GM12878 (cell line): ENCODE measurements at regions not wholly inside any gene's neighbourhood (a gene's known extent, or its start where the extent isn't known, plus 50 kb on each side); places are given as distances from the start of the nearest gene placed in this dataset.

Source experiments
- ATF7 ChIP-seq: fragments of 450-650 bp; IDR thresholded peaks from 2 replicates; pipeline ENCODE4 v1.6.1; 2016; ENCODE audit warnings: low read depth, mild to moderate bottlenecking
- CUX1 ChIP-seq: IDR thresholded peaks from 2 replicates; pipeline ENCODE4 v1.6.1; 2012; ENCODE audit warnings: improper control_type of control experiment, low read depth, low read length; ENCODE audit not compliant: insufficient replicate concordance
- ELK1 ChIP-seq: IDR thresholded peaks from 2 replicates; pipeline ENCODE4 v1.6.1; 2012; ENCODE audit warnings: low read depth, low read length, improper control_type of control experiment
- HCFC1 ChIP-seq: fragments of 150-350 bp; IDR thresholded peaks from 2 replicates; pipeline ENCODE4 v1.6.1; 2014; ENCODE audit warnings: low read length
- IKZF2 ChIP-seq, 2 experiments: fragments of 450-650 bp; IDR thresholded peaks; 2 replicates each; pipeline ENCODE4 v1.6.1; 2017; ENCODE audit warnings: mild to moderate bottlenecking in 2 of 2, moderate library complexity in 2 of 2
- MEF2A ChIP-seq: IDR thresholded peaks from 2 replicates; pipeline ENCODE4 v1.6.1; 2011; ENCODE audit warnings: low read depth, mild to moderate bottlenecking, low read length, moderate library complexity; ENCODE audit not compliant: insufficient read depth
- MTA3 ChIP-seq: IDR thresholded peaks from 2 replicates; pipeline ENCODE4 v1.6.1; 2012; ENCODE audit warnings: low read length, inconsistent platforms, borderline replicate concordance
- NFIC ChIP-seq: IDR thresholded peaks from 2 replicates; pipeline ENCODE4 v1.6.1; 2012; ENCODE audit warnings: low read depth, mild to moderate bottlenecking, inconsistent platforms, low read length, moderate library complexity
- NR2F1 ChIP-seq: fragments of 450-650 bp; conservative IDR thresholded peaks from 2 replicates; pipeline ENCODE4 v1.6.1; 2017; ENCODE audit warnings: mild to moderate bottlenecking
- NRF1 ChIP-seq: conservative IDR thresholded peaks from 2 replicates; pipeline ENCODE4 v1.6.1; 2011; ENCODE audit warnings: mild to moderate bottlenecking, low read depth, low read length, improper control_type of control experiment
- PAX5 ChIP-seq: IDR thresholded peaks from 2 replicates; pipeline ENCODE4 v1.6.1; 2011; ENCODE audit warnings: low read depth, low read length, borderline replicate concordance
- RB1 ChIP-seq: fragments of 450-650 bp; formaldehyde crosslinking; IDR thresholded peaks from 2 replicates; pipeline ENCODE4 v1.6.1; 2017; ENCODE audit warnings: mild to moderate bottlenecking, borderline replicate concordance
- RBBP5 ChIP-seq: fragments of 200-600 bp; sonication (generic); conservative IDR thresholded peaks from 2 replicates; pipeline ENCODE4 v1.6.1; 2016
- SMAD5 ChIP-seq: IDR thresholded peaks from 2 replicates; pipeline ENCODE4 v1.6.1; 2016; ENCODE audit warnings: antibody characterized with exemption, low read depth
- SP1 ChIP-seq: IDR thresholded peaks from one replicate; pipeline ENCODE4 v1.6.1; 2011; ENCODE audit warnings: low read depth, low read length
- SPI1 ChIP-seq: IDR thresholded peaks from 2 replicates; pipeline ENCODE4 v1.6.1; 2011; ENCODE audit warnings: low read depth, mild to moderate bottlenecking, low read length, moderate library complexity, borderline replicate concordance; ENCODE audit not compliant: insufficient read depth
- WRNIP1 ChIP-seq: IDR thresholded peaks from 2 replicates; pipeline ENCODE4 v1.6.1; 2011; ENCODE audit warnings: low read depth, low read length, improper control_type of control experiment, borderline replicate concordance
- YY1 ChIP-seq: IDR thresholded peaks from 2 replicates; pipeline ENCODE4 v1.6.1; 2011; ENCODE audit warnings: low read depth, mild to moderate bottlenecking, low read length
- ZBTB11 ChIP-seq: fragments of 450-650 bp; formaldehyde crosslinking; IDR thresholded peaks from 2 replicates; pipeline ENCODE4 v1.5.0; 2022; ENCODE audit warnings: mild to moderate bottlenecking, missing genetic modification characterization
- TF ChIP-seq, protein P1 (sequence below): fragments of 450-650 bp; IDR thresholded peaks from 2 replicates; pipeline ENCODE4 v1.6.1; 2016; ENCODE audit warnings: mild to moderate bottlenecking
- TF ChIP-seq, protein P2 (sequence below): IDR thresholded peaks from 2 replicates; pipeline ENCODE4 v1.6.1; 2012; ENCODE audit warnings: low read depth, low read length, improper control_type of control experiment

GRCh38 chr1:187985145-187985896 is 1156.6 kb downstream of the PLA2G4A start (continued):
- TF ChIP-seq, protein P1, sequence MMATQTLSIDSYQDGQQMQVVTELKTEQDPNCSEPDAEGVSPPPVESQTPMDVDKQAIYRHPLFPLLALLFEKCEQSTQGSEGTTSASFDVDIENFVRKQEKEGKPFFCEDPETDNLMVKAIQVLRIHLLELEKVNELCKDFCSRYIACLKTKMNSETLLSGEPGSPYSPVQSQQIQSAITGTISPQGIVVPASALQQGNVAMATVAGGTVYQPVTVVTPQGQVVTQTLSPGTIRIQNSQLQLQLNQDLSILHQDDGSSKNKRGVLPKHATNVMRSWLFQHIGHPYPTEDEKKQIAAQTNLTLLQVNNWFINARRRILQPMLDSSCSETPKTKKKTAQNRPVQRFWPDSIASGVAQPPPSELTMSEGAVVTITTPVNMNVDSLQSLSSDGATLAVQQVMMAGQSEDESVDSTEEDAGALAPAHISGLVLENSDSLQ = peak; percentile 52; the same call in 1 of the 2 replicates
- TF ChIP-seq ZBTB11 (CRISPR knock-in tag) (no peak), RBBP5 (no peak), NR2F1 (no peak), NFIC (no peak), PAX5 (no peak), SP1 (no peak), SMAD5 (no peak), WRNIP1 (no peak), ELK1 (no peak), SPI1 (peak; percentile 55; the same call in 1 of the 2 replicates), ATF7 (peak; percentile 71), CUX1 (no peak), RB1 (no peak), IKZF2 (IDR thresholded peaks at IDR 0.05) (no peak), HCFC1 (no peak), MEF2A (no peak), YY1 (no peak), NRF1 (no peak), MTA3 (no peak)
- TF ChIP-seq, protein P2, sequence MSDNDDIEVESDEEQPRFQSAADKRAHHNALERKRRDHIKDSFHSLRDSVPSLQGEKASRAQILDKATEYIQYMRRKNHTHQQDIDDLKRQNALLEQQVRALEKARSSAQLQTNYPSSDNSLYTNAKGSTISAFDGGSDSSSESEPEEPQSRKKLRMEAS = no peak
